ENCODE measurements at regions not wholly inside any gene's neighbourhood (a gene's known extent, or its start where the extent isn't known, plus 50 kb on each side); places are given as distances from the start of the nearest gene placed in this dataset.
A peak's percentile ranks its signal among the peaks of the same experiment; 100 is the strongest.
"Not testable (repeated sequence)": the region's sequence is repeated elsewhere in the genome, so short reads cannot be mapped to it uniquely, and the experiment has no call there.

DNA sequence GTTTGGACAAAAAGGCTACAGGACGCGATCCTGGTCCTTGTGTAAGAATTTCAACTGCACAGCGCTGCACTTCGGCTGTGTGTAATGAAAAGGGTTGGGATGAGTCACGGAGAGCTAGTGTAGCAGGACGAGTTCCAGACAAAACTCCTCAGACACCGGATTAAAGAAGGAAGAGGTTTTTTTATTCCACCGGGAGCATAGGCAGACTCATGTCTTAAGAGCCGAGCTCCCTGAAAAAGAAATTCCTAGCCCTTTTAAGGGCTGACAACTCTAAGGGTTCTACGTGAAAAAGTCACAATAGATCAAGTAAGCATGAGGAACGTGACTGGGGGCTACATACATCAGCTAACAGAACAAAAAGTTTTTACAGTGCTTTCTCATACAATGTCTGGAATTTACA is 54.8 kb upstream of the FAM90A1 start:
- H3K36me3 ChIP-seq; ATAC-seq; H3K27ac ChIP-seq; H3K4me1 ChIP-seq; intact Hi-C loops (cut with DNase I); H3K4me3 ChIP-seq; H3K9me3 ChIP-seq; H3K27me3 ChIP-seq; DNase-seq: not testable (repeated sequence)

DNA sequence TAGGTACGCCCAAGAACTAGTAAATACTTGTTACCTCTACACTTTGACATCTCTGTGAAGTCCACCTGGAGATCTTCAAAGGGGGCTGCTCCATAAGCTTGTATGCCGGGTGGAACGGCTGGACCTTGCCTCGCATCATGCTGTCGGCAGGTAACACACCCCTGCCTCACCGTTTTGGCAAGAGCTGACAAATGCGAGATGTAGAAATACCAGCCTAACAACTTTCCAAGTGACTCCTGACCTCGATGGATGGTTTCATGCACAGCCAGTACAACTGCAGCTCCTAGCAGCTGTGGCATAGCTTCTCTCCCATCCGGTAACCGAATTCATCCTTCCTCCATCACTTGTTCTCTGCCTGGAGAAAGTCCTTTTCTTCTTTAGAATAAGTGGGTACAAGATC is 58.3 kb upstream of the FAM90A1 start:
- ATAC-seq; H3K27me3 ChIP-seq; H3K36me3 ChIP-seq; H3K9me3 ChIP-seq; H3K4me3 ChIP-seq; H3K27ac ChIP-seq; intact Hi-C loops (cut with DNase I); H3K4me1 ChIP-seq: not testable (repeated sequence)
- peak in 2 of 4 donors; percentile 15 to 65 for DNase-seq

DNA sequence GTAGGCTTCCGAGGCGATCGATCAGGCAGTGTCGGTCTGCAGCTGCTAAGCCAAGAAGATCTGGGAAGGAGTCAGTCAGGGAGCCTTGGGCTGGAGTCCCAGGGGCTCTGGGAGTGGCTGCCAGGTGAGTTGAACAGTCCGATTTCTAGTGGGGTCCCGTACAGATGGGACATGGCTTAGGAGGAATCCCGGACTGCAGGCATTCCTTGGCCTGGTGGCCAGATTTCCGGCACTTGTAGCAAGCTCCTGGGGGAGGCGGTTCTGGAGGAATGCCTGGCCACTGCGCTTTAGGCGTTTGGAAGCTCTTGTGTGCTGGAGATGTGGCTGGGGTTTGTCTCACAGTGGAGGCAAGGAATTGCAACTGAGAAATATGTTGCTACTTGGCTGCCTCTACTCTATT is 64.3 kb upstream of the FAM90A1 start:
- intact Hi-C loops (cut with DNase I); H3K27ac ChIP-seq; H3K4me3 ChIP-seq; H3K9me3 ChIP-seq; H3K36me3 ChIP-seq; H3K4me1 ChIP-seq; H3K27me3 ChIP-seq; DNase-seq; ATAC-seq: not testable (repeated sequence)

DNA sequence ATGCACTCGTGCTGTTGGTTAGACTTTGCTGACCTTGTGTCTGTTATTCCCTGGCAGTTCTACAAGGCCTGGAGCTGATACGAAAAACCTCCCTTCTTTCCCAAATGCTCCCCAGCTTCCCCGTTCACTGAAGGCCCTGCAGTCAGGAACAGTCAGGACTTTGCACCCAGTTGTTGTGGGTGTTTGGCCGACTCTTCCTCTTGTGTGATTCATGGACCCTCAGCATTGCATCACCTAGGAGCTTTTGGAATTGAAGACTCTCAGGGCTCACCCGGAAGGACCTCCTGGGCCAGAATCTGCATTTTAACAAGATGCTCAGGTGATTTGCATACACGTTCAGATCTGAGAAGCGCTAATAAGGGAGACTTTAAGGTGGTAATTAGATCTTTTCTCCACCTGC is 67.2 kb upstream of the FAM90A1 start:
- H3K36me3 ChIP-seq; intact Hi-C loops (cut with DNase I); H3K27ac ChIP-seq; H3K4me1 ChIP-seq; DNase-seq; ATAC-seq; H3K27me3 ChIP-seq; H3K4me3 ChIP-seq; H3K9me3 ChIP-seq: not testable (repeated sequence)

DNA sequence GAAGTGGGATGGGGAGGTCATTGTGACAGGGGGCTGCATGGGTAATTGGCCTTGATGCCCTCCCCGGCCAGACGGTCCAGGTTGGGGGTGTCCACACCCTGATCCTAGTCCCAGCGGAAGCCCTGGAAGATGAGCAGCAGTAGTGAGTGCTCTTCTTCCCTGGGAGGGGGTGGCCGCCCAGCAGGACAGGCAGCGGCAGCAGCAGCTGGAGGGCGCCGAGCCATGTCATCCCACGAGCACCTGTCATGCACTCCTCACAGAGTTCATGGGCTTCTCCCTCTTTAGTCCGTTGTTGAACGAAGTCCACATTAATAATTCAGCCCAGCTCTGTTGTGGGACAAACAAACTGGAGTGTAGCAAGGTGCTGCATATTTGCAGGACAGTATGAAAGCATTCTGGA is 81.2 kb upstream of the FAM90A1 start:
- intact Hi-C loops (cut with DNase I); H3K27ac ChIP-seq; DNase-seq; H3K9me3 ChIP-seq; H3K27me3 ChIP-seq; H3K4me3 ChIP-seq; H3K36me3 ChIP-seq; ATAC-seq; H3K4me1 ChIP-seq: not testable (repeated sequence)

DNA sequence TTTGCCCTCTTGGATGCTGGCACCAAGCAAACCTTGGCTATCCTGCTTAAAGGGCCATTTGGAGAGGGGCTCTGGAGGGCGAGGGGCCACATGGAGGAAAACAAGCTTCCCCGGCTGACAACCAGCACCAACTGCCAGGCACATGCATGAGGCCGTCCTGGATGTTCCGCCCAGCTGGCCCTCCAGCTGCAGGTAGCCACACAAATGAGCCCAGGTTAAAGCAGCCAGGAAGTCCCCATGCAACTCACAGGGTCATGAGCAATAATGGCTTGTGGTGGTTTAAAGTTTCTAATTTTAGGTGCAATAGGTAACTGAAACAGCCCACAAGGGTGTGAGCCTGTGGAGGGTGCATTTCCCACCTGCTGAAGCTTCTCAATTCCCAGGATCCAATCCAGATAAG is 88.6 kb upstream of the FAM90A1 start:
- H3K4me1 ChIP-seq; H3K4me3 ChIP-seq; H3K27me3 ChIP-seq; H3K27ac ChIP-seq; H3K36me3 ChIP-seq; DNase-seq; H3K9me3 ChIP-seq; ATAC-seq; intact Hi-C loops (cut with DNase I): not testable (repeated sequence)

DNA sequence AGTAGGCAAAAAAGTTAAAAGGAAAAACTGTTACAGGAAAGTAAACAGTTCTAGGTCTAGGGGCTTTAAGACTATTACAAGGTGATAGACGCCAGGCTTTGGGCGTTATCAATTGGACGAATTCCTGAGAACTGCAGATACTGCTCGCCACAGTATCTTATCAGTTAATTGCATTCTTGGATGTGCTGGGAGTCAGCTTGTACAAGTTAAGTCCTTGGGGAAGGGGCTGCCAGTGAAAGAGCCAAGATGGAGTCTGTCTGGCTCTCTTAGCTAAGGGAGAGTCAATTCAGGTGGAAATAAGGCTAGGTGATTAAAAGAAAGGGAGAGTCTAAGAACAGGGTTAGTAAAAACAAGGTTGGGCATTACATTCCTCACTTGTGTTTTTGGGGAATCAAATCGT is 90.3 kb upstream of the FAM90A1 start:
- H3K4me1 ChIP-seq; H3K27ac ChIP-seq; DNase-seq; H3K27me3 ChIP-seq; H3K4me3 ChIP-seq; ATAC-seq; H3K9me3 ChIP-seq; H3K36me3 ChIP-seq; intact Hi-C loops (cut with DNase I): not testable (repeated sequence)

DNA sequence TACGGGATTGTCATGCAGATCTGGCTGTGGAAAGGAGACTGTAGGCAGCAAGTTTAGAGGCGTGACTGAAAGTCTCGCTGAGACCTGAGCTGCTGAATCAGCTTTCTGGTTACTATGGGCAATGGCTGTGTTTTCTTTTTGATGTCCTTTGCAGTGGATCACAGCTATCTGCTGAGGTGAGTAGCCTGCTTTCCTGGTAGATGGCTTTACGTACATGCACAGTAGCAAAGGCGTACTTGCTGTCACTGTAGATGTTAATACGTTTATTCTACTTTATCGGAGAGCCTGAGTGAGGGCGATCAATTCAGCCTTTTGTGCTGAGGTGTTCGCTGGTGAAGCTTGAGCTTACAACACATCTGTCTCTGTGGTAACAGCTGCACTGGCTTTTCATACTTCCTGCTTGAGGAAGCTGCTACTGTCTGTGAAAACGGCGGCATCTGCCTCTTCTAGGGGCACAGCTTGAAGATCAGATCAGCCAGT is 92.9 kb upstream of the FAM90A1 start:
- intact Hi-C loops (cut with DNase I), result not testable (repeated sequence)
- DNase-seq, result peak in 2 of 4 donors; percentile 10 to 36

DNA sequence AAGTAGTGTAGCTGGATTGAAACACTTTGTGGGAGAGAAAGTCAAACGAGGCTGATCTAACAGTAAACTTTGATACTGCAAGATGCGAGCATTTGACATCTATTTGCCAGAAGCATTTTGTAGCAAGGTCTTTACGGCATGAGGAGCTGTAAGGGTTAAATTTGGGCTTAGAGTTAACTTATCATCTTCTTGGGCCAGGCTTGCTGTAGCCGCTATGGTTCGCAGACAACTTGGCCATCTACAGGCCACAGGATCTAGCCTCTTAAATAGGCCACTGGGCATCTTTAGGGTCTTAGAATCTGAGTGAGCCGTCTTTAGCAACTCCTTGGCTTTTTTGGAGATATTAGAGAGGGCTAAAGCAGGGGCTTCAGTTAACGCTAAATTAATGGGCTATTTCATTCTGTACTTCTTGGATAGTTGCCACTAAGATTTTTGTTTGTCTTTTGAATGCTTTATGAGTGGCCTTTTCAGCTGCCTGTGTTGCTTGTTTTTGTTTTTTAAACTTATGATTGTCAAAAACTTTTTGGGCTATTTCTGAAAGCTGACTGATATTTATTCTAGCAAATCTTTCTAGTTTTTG is 93.5 kb upstream of the FAM90A1 start:
- not testable (repeated sequence) for ATAC-seq
- peak in 2 of 4 donors; percentile 3 to 14 for DNase-seq

More for the DNA sequence above, 92.9 kb upstream of the FAM90A1 start:
- H3K9me3 ChIP-seq, H3K4me3 ChIP-seq, H3K27me3 ChIP-seq, H3K4me1 ChIP-seq, ATAC-seq, H3K36me3 ChIP-seq, H3K27ac ChIP-seq: not testable (repeated sequence)

DNA sequence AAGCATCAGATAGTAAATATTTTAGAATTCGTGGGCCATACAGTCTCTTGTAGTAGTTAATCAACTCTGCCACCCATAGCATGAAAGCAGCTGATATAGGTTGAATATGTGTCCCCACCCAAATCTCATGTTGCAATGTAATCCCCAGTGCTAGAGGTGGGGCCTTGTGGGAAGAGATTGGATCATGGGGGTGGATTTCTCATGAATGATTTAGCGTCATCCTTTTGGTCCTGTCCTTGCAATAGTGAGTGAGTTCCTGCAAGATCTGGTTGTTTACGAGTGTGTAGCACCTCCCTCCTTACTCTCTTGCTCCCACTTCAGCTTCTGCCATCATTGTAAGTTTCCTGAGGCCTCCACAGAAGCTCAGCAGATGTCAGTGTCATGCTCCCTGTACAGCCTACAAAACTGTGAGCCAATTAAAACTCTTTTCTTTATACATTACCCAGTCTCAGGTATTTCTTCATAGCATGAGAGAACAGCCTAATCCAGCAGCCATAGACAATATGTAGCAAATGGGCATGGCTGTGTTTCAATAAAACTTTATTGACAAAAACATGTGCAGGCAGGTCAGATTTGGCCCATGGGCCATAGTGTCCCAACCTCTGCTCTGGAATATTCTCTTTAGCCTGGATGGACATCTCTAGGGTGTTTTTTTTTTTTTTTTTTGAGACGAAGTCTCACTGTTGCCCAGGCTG is 97.9 kb upstream of the FAM90A1 start:
- H3K9me3 ChIP-seq, result peaks cover 0 to 12% of the 10 kb centered on the region in 2 donors
- DNase-seq; H3K27me3 ChIP-seq; H3K4me3 ChIP-seq; H3K36me3 ChIP-seq; H3K4me1 ChIP-seq; H3K27ac ChIP-seq; intact Hi-C loops (cut with DNase I); ATAC-seq: not testable (repeated sequence)

More for the DNA sequence above, 93.5 kb upstream of the FAM90A1 start:
- H3K27me3 ChIP-seq; H3K36me3 ChIP-seq; intact Hi-C loops (cut with DNase I); H3K9me3 ChIP-seq; H3K4me1 ChIP-seq; H3K27ac ChIP-seq; H3K4me3 ChIP-seq: not testable (repeated sequence)

DNA sequence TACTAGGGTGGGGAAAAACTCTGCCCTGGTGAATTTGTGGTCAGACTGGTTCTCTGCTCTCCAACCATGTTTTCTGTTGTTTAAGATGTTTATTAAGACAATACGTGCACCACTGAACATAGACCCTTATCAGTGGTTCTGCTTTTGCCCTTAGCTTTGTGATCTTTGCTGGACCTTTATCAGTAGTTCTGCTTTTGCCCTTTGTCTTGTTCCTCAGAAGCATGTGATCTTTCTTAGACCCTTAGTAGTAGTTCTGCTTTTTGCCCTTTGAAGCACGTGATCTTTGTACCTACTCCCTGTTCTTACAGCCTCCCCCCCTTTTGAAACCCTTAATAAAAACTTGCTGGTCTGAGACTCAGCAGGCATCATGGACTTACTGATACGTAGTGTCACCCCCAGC is 101.4 kb upstream of the FAM90A1 start:
- intact Hi-C loops (cut with DNase I); ATAC-seq; H3K4me3 ChIP-seq; H3K27ac ChIP-seq; DNase-seq; H3K27me3 ChIP-seq; H3K4me1 ChIP-seq; H3K36me3 ChIP-seq: not testable (repeated sequence)
- H3K9me3 ChIP-seq, result peaks cover 0 to 12% of the 10 kb centered on the region in 2 donors

DNA sequence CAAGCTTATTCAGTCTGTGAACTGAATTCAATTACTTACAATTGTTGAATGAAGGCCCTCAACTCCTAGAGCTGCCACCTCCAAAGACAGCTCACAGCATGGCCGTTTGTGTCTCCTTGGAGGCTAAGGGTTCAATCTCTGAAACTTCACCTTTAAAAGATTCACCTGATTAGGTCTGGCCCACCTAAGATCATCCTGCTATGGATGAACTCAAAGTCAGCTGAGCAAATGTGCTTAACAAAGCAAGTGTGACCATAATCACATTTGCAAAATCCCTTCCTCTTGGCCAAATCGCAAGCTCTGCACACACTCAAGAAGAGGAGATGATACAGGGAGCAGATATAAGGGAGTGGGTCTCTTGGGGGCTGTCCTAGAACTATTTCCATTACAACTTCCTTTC is 105.0 kb upstream of the FAM90A1 start:
- H3K4me1 ChIP-seq; DNase-seq; H3K4me3 ChIP-seq; H3K27me3 ChIP-seq; intact Hi-C loops (cut with DNase I); ATAC-seq; H3K36me3 ChIP-seq; H3K27ac ChIP-seq: not testable (repeated sequence)
- H3K9me3 ChIP-seq, result peaks cover 0 to 12% of the 10 kb centered on the region in 2 donors

DNA sequence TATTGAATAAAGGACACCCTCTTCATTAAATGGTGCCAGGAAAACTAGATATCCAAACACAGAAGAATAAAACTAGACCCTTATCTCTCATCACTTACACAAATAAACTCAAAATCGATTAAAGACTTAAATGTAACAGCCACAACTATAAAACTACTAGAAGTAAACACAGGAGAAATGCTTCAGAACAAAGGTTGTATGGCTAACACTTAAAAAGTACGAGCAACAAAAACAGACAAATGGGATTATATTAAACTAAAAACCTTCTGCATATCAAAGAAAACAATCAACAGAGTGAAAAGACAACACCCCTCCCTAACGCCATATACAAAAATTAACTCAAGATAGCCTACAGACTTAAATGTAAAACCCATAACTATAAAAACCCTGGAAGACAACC is 104.7 kb upstream of the CLEC6A start:
- H3K9me3 ChIP-seq; H3K36me3 ChIP-seq; H3K27ac ChIP-seq; H3K4me1 ChIP-seq; ATAC-seq; H3K4me3 ChIP-seq; intact Hi-C loops (cut with DNase I); H3K27me3 ChIP-seq; DNase-seq: not testable (repeated sequence)

DNA sequence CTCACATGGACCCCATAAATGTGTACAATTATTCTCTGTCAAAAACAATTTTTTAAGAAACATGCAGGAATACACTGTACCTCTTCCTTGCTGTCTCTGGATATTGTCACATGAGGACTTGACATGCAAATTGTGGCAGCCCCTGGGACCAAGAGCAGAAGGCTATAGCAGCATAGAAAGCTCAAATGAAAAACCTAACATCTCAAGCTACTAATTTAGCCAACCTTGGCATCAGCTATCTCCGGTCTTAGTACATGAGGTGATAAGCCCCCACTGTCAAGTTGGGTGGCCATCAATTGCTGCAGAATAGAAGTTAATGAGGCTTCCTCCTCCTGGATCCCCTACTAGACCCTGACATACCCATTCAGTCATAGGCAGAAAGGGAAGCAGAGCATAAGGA is 101.0 kb upstream of the CLEC6A start:
- H3K4me1 ChIP-seq, result not testable (repeated sequence)

More for the DNA sequence above, 101.0 kb upstream of the CLEC6A start:
- H3K9me3 ChIP-seq; H3K36me3 ChIP-seq; H3K27me3 ChIP-seq; intact Hi-C loops (cut with DNase I); ATAC-seq; H3K27ac ChIP-seq; DNase-seq; H3K4me3 ChIP-seq: not testable (repeated sequence)

Data from left lung (tissue), 4 donors.